IPS DF 19.7 (cell line): ENCODE measurements at regions not wholly inside any gene's neighbourhood (a gene's known extent, or its start where the extent isn't known, plus 50 kb on each side); places are given as distances from the start of the nearest gene placed in this dataset.
"Not testable (repeated sequence)": the region's sequence is repeated elsewhere in the genome, so short reads cannot be mapped to it uniquely, and the experiment has no call there.

Experiments
- DNase-seq: peaks from one replicate; pipeline ENCODE4 v3.0.0-alpha.2; 2013; ENCODE audit warnings: low read depth, low spot score

DNA sequence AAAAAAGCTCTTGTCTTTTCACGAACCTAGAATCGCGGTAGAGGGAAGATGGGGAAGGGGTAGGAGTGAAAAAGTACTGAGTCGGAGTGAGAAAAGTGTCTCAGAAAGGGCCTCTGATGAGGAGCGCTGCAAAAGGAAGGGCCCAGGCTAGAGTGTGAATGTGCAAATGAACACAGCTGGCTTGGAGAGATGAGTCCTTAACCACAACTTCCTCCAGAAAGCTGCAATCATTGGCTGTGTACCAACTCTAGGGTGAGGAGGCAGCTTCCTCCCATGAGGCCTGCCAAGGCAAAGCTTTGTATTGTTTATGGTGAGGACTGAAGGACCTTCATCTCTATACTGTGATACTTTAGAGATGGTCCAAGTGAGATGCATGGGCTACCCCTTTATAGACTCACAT lies 566.9 kb upstream of the ANO5 start:
- no peak for DNase-seq

GRCh38 chr11:21628641-21629040 lies 564.2 kb upstream of the ANO5 start:
- DNase-seq, result no peak

- no peak for DNase-seq
Observed at GRCh38 chr11:21630934-21631478, 561.9 kb upstream of the ANO5 start.

DNA sequence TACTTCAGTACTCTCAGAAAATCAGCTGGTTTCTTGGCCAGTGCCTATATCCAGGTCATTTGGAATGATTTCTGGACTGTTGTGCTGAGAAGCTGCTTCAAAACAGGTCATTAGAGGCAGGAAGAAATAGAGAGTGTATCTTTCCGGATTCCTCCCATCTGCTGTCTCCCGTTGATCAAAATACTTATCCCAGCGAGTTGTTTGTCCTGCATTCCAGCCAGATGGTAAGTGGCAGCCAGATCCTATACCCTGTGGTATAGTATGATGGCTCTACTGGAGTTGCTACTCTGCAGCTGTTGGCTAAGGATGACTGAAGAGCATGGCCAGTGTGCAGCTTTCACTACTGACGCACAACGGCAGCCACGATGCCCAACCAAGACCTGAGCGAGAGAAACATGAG lies 560.9 kb upstream of the ANO5 start:
- DNase-seq, result no peak

- no peak for DNase-seq
Observed at GRCh38 chr11:21634491-21634890, 558.4 kb upstream of the ANO5 start.

DNA sequence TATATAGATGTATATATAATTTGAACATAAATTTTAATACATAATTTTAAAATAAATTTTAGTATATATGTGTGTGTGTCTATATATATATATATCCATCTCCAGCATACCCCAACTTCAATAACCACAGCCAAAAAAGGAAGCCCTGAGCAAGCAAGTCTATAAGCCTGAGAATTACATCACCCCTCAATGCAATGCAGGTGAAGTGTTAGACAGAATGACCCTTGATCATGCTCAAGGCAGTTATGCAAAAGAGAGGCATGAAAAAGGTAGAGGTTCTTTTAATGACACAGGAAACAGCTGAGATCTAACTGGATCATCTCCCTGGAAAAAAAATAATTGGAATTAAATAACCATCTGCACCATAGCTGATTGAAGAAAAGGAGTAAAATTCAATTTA lies 557.9 kb upstream of the ANO5 start:
- DNase-seq, result no peak

DNA sequence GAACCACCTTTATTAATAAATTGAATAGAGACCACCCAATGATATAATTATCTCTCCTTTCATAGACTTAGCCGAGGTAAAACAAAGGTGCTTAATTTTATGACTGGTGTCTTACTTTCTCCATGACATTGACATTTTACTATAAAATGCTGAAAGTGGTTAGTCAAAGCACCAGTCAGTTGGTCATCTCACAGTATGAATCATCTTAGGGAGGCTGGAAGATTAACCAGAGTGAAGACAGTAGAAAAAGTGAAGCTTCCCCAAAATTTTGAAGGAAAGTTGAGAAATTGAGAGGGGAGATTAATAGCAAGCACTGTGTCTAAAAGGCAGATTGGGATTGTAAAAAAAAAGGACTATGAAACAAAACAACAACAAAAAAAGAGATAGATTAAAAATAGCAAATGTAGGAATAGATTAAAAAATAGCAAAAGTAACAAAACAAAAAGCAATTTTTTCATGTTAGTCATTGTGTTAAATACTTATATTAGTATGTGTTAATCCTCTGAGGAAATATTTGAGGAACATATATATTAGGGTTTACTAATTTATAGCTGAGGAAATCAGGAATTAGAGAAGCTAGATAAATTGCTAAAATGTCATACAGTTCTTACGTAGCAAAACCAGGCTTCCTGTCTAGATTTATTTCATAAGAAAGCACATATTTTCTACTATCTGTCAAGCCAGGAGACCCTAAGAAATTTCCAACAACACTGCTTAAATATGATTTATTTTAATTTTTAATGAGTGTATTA lies 557.3 kb upstream of the ANO5 start:
- DNase-seq, result no peak

DNA sequence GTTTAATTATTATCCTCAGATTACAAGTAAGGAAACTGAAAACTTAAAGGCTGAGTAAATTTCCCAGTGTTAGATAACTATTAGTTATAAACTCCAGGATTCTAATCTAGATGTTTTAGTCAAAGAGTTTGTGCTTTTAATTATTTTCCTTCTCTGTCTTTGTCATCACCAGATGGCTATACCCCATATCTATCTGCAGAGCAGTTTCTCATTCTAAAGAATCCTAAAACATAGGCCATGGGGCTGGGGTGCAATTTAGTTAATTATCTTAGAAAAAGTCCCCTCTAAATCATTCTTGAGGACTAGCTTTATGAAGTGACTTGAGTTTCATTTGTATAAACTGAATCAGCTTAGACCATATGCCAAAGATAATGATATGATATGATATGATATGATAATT lies 556.3 kb upstream of the ANO5 start:
- no peak for DNase-seq

GRCh38 chr11:21640491-21640890 lies 552.4 kb upstream of the ANO5 start:
- DNase-seq, result no peak

GRCh38 chr11:21641869-21642268 lies 551.0 kb upstream of the ANO5 start:
- DNase-seq, result no peak

- DNase-seq, result no peak
Observed at GRCh38 chr11:21646351-21646750, 546.5 kb upstream of the ANO5 start.

DNA sequence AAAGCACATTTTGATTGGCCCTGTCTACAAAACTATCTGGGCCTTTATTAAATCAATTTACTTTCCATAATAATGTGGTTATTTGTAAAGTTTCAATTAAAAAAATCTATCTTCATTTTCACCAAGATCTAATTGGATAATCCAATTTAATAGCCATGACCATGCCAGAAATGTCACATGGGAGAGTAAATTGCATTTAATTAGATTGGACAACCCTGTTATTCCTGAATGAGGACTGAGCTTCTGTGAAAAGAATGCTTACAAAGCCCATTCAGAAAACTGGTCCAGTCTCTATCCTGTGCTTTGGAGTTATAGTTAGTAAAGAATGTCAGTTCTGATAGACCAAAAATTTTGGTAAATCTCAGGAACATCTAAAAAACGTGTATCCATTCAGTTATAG lies 541.9 kb upstream of the ANO5 start:
- no peak for DNase-seq

GRCh38 chr11:21653951-21654421 lies 538.9 kb upstream of the ANO5 start:
- DNase-seq, result no peak

DNA sequence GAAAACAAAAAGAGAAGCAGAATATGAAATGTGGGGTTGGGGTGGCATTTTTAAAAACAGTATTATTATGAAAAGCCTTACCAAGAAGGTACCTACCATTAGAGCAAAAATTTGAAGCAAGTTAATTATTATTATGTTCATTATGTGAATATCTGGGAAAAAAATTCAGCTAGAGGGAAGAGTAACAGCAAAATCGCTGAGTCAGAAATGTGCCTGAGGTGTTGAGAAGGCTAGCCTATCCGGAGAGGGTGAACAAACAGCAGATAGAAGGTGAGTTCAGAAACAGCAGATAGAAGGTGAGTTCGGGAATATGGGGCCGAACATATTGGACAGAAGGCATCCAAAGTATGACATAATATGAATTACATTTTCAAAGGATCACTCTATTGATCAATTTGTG lies 536.8 kb upstream of the ANO5 start:
- DNase-seq, result no peak

GRCh38 chr11:21658654-21659193 lies 534.2 kb upstream of the ANO5 start:
- DNase-seq, result no peak

- not testable (repeated sequence) for DNase-seq
Observed at GRCh38 chr11:21659377-21659776, 533.5 kb upstream of the ANO5 start.

DNA sequence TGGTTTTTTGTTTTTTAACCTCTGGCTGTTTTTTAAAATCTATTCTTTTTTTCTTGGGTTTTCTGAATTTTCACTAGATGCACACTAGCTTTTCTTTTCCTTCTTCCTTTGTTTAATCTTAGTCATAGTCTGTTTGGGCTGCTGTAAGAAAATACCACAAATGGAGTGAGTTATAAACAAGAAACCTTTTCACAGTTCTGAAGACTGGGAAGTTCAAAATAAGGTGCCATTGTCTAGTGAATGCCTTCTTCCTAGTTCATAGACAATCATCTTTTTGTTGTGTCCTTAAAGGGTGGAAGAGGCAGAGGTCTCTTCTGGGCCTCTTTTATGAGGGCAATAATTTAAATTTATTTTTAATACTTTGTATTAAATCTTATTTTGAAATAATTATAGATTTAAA lies 532.9 kb upstream of the ANO5 start:
- DNase-seq, result no peak

- no peak for DNase-seq
Observed at GRCh38 chr11:21675049-21675616, 517.8 kb upstream of the ANO5 start.

- DNase-seq, result no peak
Observed at GRCh38 chr11:21687643-21688042, 505.2 kb upstream of the ANO5 start.

- no peak for DNase-seq
Observed at GRCh38 chr11:21704539-21704938, 488.3 kb upstream of the ANO5 start.

DNA sequence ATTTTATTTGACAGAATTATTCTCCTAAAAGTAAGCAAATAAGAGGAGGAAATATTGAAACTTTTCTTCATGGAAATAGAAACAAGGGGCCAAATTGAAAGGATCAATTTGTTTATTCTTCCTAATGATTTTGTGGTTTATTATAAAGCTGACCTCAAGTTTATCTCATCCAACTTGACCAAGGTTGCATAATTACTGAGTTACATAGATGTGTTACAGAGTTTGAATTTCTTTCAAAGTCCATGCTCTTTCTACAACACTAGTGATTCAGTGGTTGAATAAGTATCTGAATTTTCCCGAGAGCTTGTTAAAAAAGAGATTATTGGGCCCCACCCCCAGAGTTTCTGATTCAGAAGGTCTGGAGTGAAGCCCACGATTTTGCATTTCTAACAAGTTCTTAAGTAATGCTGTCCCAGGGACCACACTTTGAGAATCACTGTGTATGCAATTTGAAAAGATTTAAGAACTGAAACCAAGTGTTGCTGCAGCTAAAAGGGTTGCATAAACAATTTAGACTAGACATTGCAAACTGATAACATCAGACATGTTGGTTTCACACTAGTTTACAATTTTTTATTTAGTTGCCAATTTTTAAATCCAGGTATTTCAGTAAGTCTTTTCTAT lies 485.7 kb upstream of the ANO5 start:
- no peak for DNase-seq

DNA sequence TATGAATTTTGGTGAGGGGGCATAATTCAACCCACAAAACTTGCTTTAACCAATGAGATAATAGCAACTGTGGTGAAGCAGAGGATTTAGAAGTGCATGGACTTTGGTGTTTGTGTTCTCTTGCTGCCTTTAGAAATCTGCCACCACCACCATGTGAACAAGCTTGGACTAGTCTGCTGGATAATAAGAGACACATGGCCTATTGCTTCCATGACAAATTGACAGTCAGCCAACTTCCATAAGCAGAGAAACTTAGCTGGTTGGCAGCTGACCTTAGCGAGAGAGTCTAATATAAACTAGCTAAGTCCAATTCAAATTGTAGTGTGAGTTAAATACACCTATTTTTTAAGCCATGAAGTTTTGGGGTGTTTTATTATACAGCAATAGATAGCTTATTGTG lies 482.1 kb upstream of the ANO5 start:
- DNase-seq, result no peak

- DNase-seq, result no peak
Observed at GRCh38 chr11:21711341-21711740, 481.5 kb upstream of the ANO5 start.
